Lung (tissue), 11 donors: ENCODE measurements at regions not wholly inside any gene's neighbourhood (a gene's known extent, or its start where the extent isn't known, plus 50 kb on each side); places are given as distances from the start of the nearest gene placed in this dataset.
"Not testable (repeated sequence)": the region's sequence is repeated elsewhere in the genome, so short reads cannot be mapped to it uniquely, and the experiment has no call there.

Experiments used
- ATAC-seq: fragments of 200-7000 bp; cut with Tn5 transposase; one replicate; pipeline ENCODE4 v1.9.1; 2020; ENCODE audit warnings: moderate number of reproducible peaks; ENCODE audit not compliant: insufficient read depth, low FRiP score
- DNase-seq, 3 donors: peaks; one replicate each; pipeline ENCODE4 v3.0.0-alpha.2; 2013 to 2017
- H3K27ac ChIP-seq, 2 donors: one replicate each; pipeline ENCODE4 v1.5.1; 2013; ENCODE audit warnings: mild to moderate bottlenecking in 2 of 2, moderate library complexity in 2 of 2, control low read depth in 1 of 2, inconsistent platforms in 1 of 2, low read depth in 1 of 2, low read length in 1 of 2
- H3K27me3 ChIP-seq, 3 donors: one replicate each; pipeline ENCODE4 v1.5.1; 2013; ENCODE audit warnings: low read length in 2 of 3; ENCODE audit not compliant: control insufficient read depth in 3 of 3, insufficient read depth in 3 of 3
- H3K36me3 ChIP-seq, 4 donors: one replicate each; pipeline ENCODE4 v1.5.1; 2013; ENCODE audit warnings: low read length in 4 of 4, mild to moderate bottlenecking in 1 of 4, moderate library complexity in 1 of 4; ENCODE audit not compliant: control insufficient read depth in 4 of 4, insufficient read depth in 4 of 4
- H3K4me1 ChIP-seq, 5 donors: one replicate each; pipeline ENCODE4 v1.5.1; 2013; ENCODE audit warnings: low read length in 5 of 5, mild to moderate bottlenecking in 2 of 5, moderate library complexity in 1 of 5; ENCODE audit not compliant: control insufficient read depth in 5 of 5, insufficient read depth in 5 of 5
- H3K4me3 ChIP-seq: one replicate; pipeline ENCODE4 v1.5.1; 2013; ENCODE audit warnings: mild to moderate bottlenecking, control low read depth, moderate library complexity
- H3K9ac ChIP-seq, 2 donors: one replicate each; pipeline ENCODE4 v1.5.1; 2013; ENCODE audit warnings: low read length in 2 of 2, control low read depth in 1 of 2; ENCODE audit not compliant: insufficient read depth in 1 of 2
- H3K9me3 ChIP-seq, 4 donors: one replicate each; pipeline ENCODE4 v1.5.1; 2013; ENCODE audit warnings: low read length in 3 of 4, mild to moderate bottlenecking in 1 of 4, moderate library complexity in 1 of 4; ENCODE audit not compliant: control insufficient read depth in 4 of 4, insufficient read depth in 3 of 4
- WGBS, 2 donors: extraction: QIAGEN DNeasy Blood & Tissue Kit; methylation state at CpG; one replicate each; pipeline ENCODE4 v1.1.7; 2013; 5-methylcytosine and 5-hydroxymethylcytosine counted together
- TF ChIP-seq, protein P1 (sequence below): IDR thresholded peaks from 2 replicates; pipeline ENCODE4 v1.5.1; 2012; ENCODE audit warnings: mild to moderate bottlenecking; ENCODE audit errors: control extremely low read depth, extremely low read depth
- donor health status: control.
- donor health status: control.
- donor health status: Bipolar disorder and iron deficiency.
- donor health status: healthy.
- donor health status: DM: yes; HTN: yes; CAD: no.

DNA sequence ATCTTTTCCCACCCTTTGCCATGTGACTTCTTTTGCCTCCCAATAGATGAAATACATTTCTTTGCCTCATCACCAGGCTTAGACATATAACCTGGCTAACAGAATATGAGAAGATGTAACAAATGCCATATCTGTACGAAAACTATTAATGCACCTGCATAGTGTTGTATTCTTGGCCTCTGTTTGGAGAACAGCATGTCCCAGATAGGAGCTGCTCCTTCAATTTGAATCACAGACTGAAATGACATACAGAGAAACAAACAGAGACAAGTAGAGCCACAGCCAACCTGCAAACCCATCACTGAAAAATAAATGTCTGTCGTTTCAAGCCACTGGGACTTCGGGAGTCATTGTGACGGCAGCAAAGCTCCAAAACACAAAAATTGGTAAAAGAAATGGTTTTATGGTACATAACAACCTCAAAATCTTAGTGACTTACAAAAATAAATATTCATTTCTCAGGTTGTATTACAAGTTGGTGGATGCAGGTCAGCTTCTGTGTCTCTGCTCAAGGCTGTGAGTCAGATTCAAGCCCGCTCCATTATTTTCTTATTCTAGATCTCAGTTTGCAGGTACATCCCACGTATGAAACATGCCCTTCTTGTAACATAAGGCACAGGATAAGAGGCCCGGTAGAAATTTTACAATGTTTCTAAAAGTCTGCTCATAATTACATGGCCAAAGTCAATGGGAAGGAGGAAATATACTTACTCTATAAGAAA lies 171.3 kb upstream of the SOX6 start:
- 87 to 91% methylated on average over 7 of the region's 7 CpGs for WGBS, 2 donors
- TF ChIP-seq, protein P1, sequence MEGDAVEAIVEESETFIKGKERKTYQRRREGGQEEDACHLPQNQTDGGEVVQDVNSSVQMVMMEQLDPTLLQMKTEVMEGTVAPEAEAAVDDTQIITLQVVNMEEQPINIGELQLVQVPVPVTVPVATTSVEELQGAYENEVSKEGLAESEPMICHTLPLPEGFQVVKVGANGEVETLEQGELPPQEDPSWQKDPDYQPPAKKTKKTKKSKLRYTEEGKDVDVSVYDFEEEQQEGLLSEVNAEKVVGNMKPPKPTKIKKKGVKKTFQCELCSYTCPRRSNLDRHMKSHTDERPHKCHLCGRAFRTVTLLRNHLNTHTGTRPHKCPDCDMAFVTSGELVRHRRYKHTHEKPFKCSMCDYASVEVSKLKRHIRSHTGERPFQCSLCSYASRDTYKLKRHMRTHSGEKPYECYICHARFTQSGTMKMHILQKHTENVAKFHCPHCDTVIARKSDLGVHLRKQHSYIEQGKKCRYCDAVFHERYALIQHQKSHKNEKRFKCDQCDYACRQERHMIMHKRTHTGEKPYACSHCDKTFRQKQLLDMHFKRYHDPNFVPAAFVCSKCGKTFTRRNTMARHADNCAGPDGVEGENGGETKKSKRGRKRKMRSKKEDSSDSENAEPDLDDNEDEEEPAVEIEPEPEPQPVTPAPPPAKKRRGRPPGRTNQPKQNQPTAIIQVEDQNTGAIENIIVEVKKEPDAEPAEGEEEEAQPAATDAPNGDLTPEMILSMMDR: no peak
- H3K4me3 ChIP-seq: no peak overlapping the region
- ATAC-seq (no peak), DNase-seq (no peak)
- no peak overlapping the region for H3K27ac ChIP-seq
- no peak overlapping the region for H3K9ac ChIP-seq
- no peaks in the 10 kb centered on the region for H3K9me3 ChIP-seq
- H3K4me1 ChIP-seq: peaks cover 0 to 16% (median 0%) of the 10 kb centered on the region in 5 donors
- no peaks in the 10 kb centered on the region for H3K36me3 ChIP-seq
- no peaks in the 10 kb centered on the region for H3K27me3 ChIP-seq

DNA sequence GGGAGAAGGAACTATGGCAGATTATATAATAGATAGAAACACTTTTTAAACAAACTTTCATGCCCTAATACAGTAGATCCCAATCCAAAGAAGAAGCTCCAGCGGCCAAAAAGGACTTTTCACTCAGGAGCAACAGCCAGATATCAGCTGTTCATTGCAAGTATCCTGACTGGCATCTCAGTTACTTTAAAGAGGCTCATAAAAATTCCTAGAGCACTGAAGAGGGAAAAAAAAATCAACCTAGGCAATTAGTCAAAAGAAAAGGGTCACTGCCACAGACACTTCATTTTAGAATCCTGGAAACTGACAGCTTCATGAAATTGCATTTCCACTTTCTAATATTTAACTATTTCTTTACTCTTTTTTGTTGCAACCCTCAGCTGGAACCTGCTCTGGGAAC lies 170.6 kb upstream of the SOX6 start:
- Histone ChIP-seq H3K9me3 (no peaks in the 10 kb centered on the region), H3K27ac (no peak overlapping the region), H3K4me3 (no peak overlapping the region), H3K9ac (no peak overlapping the region), H3K36me3 (no peaks in the 10 kb centered on the region), H3K27me3 (no peaks in the 10 kb centered on the region), H3K4me1 (peaks cover 0 to 16% (median 0%) of the 10 kb centered on the region in 5 donors)
- DNase-seq (no peak), ATAC-seq (no peak)
- TF ChIP-seq, protein P1: no peak
- WGBS, 2 donors: 66 to 84% methylated on average over 1 of the region's 1 CpG

DNA sequence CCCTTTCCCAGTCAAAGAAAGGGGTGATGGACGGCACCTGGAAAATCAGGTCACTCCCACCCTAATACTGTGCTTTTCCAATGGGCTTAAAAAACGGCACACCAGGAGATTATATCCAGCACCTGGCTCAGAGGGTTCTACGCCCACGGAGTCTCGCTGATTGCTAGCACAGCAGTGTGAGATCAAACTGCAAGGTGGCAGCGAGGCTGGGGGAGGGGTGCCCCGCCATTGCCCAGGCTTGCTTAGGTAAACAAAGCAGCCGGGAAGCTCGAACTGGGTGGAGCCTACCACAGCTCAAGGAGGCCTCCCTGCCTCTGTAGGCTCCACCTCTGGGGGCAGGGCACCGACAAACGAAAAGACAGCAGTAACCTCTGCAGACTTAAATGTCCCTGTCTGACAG lies 164.4 kb upstream of the SOX6 start:
- H3K27ac ChIP-seq, H3K27me3 ChIP-seq, DNase-seq, H3K4me3 ChIP-seq, H3K9me3 ChIP-seq, H3K9ac ChIP-seq, H3K36me3 ChIP-seq, H3K4me1 ChIP-seq, ATAC-seq: not testable (repeated sequence)
- 91 to 92% methylated on average over 11 of the region's 11 CpGs for WGBS, 2 donors

DNA sequence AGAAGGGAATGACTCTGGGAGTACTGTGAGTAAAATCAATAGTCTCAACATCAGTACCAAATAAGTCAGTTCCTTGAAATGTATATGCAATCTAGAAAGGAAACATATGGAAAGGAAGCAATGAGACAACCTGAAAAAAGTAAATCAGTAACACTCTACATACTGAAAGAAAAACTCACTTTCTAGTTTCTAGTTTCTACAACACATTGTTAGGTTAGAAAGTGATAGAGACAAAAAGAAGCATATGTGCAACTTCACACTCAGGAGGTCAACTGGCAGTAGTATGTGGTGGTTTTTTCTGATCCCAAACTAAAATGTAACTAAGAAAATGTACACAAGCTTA lies 156.5 kb upstream of the SOX6 start:
- Histone ChIP-seq H3K4me3 (no peak overlapping the region), H3K27ac (no peak overlapping the region), H3K27me3 (no peaks in the 10 kb centered on the region), H3K9ac (no peak overlapping the region), H3K36me3 (no peaks in the 10 kb centered on the region), H3K4me1 (peaks cover 0 to 25% (median 3%) of the 10 kb centered on the region in 5 donors), H3K9me3 (no peaks in the 10 kb centered on the region)
- no peak for ATAC-seq
- TF ChIP-seq, protein P1: no peak
- DNase-seq: peak in 2 of 3 donors; percentile 77 to 78
